NCI-H2081 treated with DMSO at 0.1 percent for 48 hours (cell line): ENCODE measurements at regions not wholly inside any gene's neighbourhood (a gene's known extent, or its start where the extent isn't known, plus 50 kb on each side); places are given as distances from the start of the nearest gene placed in this dataset.
A peak's percentile ranks its signal among the peaks of the same experiment; 100 is the strongest.
"Not testable (repeated sequence)": the region's sequence is repeated elsewhere in the genome, so short reads cannot be mapped to it uniquely, and the experiment has no call there.

Source experiments
- DNase-seq: peaks from one replicate; lab custom pipeline; 2025; lab: John Stamatoyannopoulos, UW

DNA sequence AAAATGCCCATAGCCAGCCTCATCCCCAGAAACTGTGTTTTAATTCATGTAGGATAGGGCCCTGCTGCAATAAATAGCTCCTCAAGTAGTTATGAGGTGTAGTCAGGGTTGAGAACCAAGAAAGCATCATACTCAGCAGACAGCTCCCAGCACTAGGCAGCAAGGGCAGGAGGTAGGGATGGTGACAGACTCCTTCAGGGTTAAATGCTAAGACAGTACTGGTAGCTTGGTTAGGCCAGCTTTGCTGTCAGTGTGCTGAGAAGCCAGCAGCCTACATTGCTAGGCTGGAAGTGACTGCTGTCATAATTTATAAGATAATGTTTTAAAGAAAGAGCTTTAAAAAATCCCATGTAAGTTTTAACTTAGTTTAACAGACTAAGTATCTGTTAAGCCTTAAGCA lies 113.9 kb upstream of the IMMP2L start:
- no peak for DNase-seq

- DNase-seq = no peak
Observed at GRCh38 chr7:111672901-111673300, 110.6 kb upstream of the IMMP2L start.

GRCh38 chr7:111671927-111672326 lies 109.6 kb upstream of the IMMP2L start:
- DNase-seq = no peak

GRCh38 chr7:111668711-111669110 lies 106.4 kb upstream of the IMMP2L start:
- DNase-seq = no peak

DNA sequence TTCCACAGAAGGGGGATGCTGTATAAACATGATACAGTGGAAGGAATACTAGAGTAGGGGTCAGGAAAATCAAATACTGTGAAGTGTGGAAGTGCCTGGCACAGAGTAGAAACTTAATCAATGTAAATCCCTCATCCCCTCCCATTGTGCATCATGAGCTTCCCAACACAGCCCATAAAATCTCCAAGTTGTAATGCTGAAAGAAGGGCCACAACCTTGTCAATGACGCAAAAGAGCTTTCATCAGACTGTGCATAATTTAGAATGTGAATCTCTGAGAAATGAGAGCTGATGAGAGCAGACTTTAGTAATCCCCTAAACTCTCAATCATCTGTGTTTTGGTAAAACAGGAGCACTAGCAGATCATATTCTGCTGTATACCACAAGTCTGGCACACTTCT lies 105.2 kb upstream of the IMMP2L start:
- no peak for DNase-seq

GRCh38 chr7:111666260-111666659 lies 104.0 kb upstream of the IMMP2L start:
- no peak for DNase-seq

- no peak for DNase-seq
Observed at GRCh38 chr7:111663771-111664170, 101.5 kb upstream of the IMMP2L start.

DNA sequence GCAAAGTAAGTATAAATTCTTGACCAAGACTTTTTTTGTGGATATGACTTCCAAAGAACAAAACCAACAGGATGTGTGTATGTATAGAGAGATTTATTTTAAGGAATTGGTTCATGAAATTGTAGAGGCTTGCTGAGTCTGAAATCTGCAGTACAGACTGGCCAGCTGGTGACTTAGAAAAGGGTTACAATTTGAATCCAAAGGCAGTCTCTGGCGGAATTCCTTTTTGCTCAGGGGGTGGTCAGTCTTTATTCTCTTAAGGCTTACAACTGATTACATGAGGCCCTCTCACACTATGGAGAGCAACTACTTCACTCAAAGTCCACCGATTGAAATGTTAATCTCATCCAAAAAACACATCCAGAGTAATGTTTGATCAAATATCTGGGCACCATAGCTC lies 100.1 kb upstream of the IMMP2L start:
- no peak for DNase-seq

- no peak for DNase-seq
Observed at GRCh38 chr7:111660478-111660877, 98.2 kb upstream of the IMMP2L start.

GRCh38 chr7:111658546-111658945 lies 96.3 kb upstream of the IMMP2L start:
- DNase-seq = no peak

- no peak for DNase-seq
Observed at GRCh38 chr7:111657018-111657417, 94.7 kb upstream of the IMMP2L start.

- no peak for DNase-seq
Observed at GRCh38 chr7:111654343-111654742, 92.1 kb upstream of the IMMP2L start.

DNA sequence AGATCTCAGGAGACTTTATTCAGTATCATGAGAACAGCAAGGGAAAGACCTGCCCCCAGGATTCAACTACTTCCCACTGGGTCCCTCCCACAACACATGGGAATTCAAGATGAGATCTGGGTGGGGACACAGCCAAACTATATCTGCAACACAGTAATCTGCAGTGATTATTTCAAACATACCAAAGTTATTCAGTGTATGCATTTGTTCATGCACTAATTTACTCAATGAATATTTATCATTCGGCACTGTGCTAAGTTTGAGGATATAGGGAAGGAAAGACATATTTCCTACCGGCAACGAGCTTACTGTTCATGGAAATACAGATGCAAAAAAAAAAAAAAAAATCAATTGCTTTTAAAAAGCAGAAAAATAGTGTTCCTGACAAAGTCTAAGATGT lies 91.6 kb upstream of the IMMP2L start:
- no peak for DNase-seq

- peak; percentile 18 for DNase-seq
Observed at GRCh38 chr7:111650456-111650999, 88.2 kb upstream of the IMMP2L start.

- DNase-seq = no peak
Observed at GRCh38 chr7:111647881-111648280, 85.6 kb upstream of the IMMP2L start.

DNA sequence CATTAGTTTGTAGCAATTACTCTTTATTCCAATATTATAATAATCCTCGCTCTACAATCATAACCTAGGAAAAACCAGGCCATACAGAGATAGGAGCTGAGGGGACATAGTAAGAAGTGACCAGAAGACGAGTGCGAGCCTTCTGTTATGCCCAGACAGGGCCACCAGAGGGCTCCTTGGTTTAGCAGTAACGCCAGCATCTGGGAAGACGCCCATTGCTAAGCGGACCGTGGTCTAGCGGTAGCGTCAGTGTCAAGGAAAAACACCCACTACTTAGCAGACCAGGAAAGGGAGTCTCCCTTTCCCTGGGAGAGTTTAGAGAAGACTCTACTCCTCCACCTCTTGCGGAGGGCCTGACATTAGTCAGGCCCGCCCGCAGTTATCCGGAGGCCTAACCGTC lies 82.3 kb upstream of the IMMP2L start:
- DNase-seq = not testable (repeated sequence)

DNA sequence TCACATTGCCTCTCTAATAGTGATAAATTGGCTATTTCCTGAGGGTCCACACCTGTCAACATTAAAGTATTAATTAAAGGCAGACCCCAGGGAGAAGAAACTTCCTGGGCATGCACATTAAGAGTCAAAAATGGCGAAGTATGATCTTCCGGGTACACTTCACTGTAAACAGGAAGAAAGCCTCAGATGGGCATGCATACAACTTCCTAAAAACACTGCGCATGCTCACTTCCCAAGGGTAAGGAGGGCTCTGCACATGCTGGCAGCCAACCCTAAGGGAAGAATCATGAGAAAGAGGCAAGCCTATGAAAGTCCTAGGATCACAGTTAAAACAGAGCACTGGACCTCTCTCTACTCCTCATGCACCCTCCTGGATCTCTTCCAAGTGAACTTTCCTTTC lies 80.1 kb upstream of the IMMP2L start:
- no peak for DNase-seq

- DNase-seq = no peak
Observed at GRCh38 chr7:111640416-111640815, 78.1 kb upstream of the IMMP2L start.

DNA sequence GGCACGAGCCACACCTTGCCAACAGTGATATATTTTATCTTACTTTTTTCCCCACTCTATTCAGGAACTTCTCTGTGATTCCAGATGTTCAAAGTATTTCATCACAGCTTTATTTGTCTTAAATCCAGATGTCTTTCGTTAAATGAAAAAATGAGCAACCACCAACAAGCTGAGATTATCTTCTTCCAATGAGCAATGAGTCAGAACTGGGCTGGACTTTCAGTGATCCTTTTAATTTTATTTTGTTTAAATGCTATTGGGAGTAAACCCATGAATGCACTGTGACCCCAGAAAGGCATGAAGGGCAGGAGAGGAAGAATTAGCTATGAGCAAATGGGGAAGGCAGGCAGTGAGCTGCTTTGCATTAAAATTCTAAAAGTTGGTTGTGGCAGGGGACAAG lies 77.6 kb upstream of the IMMP2L start:
- DNase-seq = no peak

- no peak for DNase-seq
Observed at GRCh38 chr7:111638078-111638477, 75.8 kb upstream of the IMMP2L start.

DNA sequence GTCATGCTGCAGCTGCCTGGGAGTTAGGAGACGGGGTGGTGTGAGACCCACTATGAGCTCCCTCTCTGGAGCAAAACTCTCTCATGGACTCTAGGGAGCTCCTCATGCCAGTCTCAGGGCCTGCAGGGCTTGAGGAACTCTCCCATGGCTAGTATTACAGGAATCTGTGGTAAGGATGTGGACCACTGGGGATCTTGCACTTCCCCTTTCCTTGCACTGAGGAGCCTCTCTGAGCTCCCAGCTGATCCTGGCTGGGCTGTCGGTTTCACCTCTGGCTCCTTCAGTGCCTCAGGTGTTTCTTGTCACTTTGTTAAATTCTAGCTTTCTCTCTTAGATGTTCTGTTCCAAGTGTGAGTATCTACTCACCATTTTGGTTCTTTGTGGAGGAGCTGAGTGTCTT lies 71.6 kb upstream of the IMMP2L start:
- no peak for DNase-seq

DNA sequence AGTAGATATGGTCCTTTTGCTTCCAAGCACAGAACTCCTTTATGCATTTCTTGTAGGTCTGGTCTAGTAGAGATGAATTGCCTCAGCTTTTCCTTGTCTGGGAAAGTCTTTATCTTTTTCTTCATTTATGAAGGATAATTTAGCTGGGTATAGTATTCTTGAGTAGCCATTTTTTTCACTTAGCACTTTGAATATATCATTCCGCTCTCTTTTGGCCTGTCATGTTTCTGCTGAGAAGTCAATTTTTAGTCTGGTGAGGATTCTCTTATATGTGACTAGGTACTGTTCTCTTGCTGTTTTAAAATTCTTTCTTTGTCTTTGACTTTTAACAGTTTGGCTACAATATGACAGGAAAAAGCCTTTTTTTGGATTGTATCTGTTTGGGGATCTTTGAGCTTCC lies 68.6 kb upstream of the IMMP2L start:
- no peak for DNase-seq

DNA sequence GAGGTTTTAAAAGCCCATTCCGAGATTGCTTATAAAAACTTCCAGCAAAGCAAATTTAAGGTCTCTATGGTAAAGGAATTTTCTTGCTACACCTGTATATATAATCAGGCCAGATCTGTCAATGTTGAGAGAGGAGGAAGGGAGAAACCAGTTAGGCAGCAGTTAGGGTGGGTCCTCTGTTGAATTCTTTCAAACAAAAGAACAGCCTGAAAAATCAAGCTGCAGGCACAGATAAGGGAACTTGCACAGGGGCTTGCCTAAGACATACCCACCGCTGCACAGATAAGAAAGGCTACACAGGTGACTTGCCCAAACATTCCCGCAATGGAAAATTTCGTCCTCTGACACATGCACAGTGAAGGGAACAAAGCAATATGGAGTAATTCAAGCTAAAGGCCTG lies 59.8 kb upstream of the IMMP2L start:
- no peak for DNase-seq
